ENCODE measurements at regions not wholly inside any gene's neighbourhood (a gene's known extent, or its start where the extent isn't known, plus 50 kb on each side); places are given as distances from the start of the nearest gene placed in this dataset.

DNA sequence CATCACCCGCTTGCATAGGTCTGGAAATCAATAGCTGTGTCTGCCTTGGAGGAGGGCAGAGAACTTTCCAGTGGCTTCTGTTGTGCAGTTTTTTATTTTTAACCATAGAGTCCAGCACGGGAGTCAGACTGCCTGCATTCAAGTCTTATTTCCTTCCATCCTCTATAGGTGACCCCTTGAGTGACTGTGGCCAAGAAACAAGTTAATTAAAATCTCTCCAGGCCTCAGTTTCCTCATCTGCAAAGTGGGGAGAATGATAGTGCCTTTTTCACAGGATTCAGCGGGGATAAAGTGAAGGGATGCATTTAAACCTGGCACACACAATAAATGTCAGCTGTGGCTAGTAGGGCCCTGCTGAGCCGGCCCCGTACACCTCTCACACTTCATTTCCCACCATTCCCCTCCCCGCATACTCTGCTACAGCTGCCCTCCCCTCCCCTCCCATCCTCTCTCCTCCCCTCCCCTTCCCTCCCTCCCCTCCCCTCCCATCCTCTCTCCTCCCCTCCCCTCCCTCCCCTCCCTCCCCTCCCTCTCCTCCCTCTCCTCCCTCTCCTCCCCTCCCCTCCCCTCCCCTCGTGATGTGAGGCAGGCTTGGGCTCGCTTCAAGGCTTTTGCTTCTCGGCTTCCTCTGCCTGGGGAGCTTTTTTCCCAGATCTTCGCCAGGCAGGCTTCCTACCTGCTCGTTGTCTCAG, 150.5 kb downstream of the TFAP2C start:
- Histone ChIP-seq H3K9ac (ENCODE audit: low read length) (no peak overlapping the region), H3F3A (ENCODE audit: insufficient read depth, low read length, poor library complexity, severe bottlenecking) (no peaks in the 10 kb centered on the region), H3K4me2 (ENCODE audit: low read length) (no peak overlapping the region), H3K9me2 (ENCODE audit: insufficient read depth, low read length) (no peaks in the 10 kb centered on the region), H2AFZ (ENCODE audit: low read depth, low read length) (no peak overlapping the region), H3K27me3 (ENCODE audit: insufficient read depth, low read depth, low read length) (no peaks in the 10 kb centered on the region), H3K36me3 (ENCODE audit: insufficient read depth, low read length) (no peaks in the 10 kb centered on the region), H3K9me3 (ENCODE audit: low read length) (no peaks in the 10 kb centered on the region), H3K27ac (ENCODE audit: low read length) (no peak overlapping the region), H4K20me1 (ENCODE audit: insufficient read depth) (no peaks in the 10 kb centered on the region), H3K79me2 (replicated peaks; ENCODE audit: insufficient read depth, low read length) (no peaks in the 10 kb centered on the region), H3K4me3 (ENCODE audit: low read length) (no peak overlapping the region)
- TF ChIP-seq EP300 (conservative IDR thresholded peaks at IDR 0.05; ENCODE audit: poor library complexity, severe bottlenecking) = no peak
- TF ChIP-seq MXI1 (conservative IDR thresholded peaks at IDR 0.05; ENCODE audit: poor library complexity, severe bottlenecking) = no peak
- TF ChIP-seq POLR2AphosphoS5 (IDR thresholded peaks at IDR 0.05) = no peak
- TF ChIP-seq RAD21 (conservative IDR thresholded peaks at IDR 0.05) = no peak
- no peak for TF ChIP-seq TAF1 (IDR thresholded peaks at IDR 0.05; ENCODE audit: low read depth)
- TF ChIP-seq SMC3 (conservative IDR thresholded peaks at IDR 0.05; ENCODE audit: poor library complexity) = no peak
- TF ChIP-seq EZH2 (IDR thresholded peaks at IDR 0.05; ENCODE audit: borderline replicate concordance, insufficient read depth, low read length, poor library complexity, severe bottlenecking) = no peak
- TF ChIP-seq, protein P1, sequence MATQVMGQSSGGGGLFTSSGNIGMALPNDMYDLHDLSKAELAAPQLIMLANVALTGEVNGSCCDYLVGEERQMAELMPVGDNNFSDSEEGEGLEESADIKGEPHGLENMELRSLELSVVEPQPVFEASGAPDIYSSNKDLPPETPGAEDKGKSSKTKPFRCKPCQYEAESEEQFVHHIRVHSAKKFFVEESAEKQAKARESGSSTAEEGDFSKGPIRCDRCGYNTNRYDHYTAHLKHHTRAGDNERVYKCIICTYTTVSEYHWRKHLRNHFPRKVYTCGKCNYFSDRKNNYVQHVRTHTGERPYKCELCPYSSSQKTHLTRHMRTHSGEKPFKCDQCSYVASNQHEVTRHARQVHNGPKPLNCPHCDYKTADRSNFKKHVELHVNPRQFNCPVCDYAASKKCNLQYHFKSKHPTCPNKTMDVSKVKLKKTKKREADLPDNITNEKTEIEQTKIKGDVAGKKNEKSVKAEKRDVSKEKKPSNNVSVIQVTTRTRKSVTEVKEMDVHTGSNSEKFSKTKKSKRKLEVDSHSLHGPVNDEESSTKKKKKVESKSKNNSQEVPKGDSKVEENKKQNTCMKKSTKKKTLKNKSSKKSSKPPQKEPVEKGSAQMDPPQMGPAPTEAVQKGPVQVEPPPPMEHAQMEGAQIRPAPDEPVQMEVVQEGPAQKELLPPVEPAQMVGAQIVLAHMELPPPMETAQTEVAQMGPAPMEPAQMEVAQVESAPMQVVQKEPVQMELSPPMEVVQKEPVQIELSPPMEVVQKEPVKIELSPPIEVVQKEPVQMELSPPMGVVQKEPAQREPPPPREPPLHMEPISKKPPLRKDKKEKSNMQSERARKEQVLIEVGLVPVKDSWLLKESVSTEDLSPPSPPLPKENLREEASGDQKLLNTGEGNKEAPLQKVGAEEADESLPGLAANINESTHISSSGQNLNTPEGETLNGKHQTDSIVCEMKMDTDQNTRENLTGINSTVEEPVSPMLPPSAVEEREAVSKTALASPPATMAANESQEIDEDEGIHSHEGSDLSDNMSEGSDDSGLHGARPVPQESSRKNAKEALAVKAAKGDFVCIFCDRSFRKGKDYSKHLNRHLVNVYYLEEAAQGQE (IDR thresholded peaks at IDR 0.05; ENCODE audit: borderline replicate concordance) = no peak
- TF ChIP-seq, protein P2, sequence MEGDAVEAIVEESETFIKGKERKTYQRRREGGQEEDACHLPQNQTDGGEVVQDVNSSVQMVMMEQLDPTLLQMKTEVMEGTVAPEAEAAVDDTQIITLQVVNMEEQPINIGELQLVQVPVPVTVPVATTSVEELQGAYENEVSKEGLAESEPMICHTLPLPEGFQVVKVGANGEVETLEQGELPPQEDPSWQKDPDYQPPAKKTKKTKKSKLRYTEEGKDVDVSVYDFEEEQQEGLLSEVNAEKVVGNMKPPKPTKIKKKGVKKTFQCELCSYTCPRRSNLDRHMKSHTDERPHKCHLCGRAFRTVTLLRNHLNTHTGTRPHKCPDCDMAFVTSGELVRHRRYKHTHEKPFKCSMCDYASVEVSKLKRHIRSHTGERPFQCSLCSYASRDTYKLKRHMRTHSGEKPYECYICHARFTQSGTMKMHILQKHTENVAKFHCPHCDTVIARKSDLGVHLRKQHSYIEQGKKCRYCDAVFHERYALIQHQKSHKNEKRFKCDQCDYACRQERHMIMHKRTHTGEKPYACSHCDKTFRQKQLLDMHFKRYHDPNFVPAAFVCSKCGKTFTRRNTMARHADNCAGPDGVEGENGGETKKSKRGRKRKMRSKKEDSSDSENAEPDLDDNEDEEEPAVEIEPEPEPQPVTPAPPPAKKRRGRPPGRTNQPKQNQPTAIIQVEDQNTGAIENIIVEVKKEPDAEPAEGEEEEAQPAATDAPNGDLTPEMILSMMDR (IDR thresholded peaks at IDR 0.05; ENCODE audit: poor library complexity, severe bottlenecking) = no peak

DNA sequence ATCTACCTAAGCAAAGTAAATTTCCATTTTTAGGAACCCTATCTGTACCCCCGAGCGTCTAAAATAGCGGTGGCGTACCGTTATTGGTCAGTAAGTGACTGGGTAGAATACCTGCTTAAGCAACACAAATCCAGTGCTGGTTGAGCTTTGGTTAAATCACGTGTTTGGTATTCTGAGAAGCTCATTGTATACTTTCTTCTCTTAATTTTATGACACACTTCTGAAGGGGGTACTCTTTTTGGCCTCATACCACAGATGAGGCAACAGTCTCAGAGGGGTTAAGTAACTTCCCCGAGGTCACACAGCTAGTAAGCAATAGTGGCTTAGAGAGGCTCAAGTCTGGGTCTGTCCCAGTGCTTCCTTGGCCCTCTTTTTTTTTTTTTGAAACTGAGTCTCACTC, 151.2 kb downstream of the TFAP2C start:
- H3F3A ChIP-seq (ENCODE audit: insufficient read depth, low read length, poor library complexity, severe bottlenecking) = no peaks in the 10 kb centered on the region
- H2AFZ ChIP-seq (ENCODE audit: low read depth, low read length) = no peak overlapping the region
- no peaks in the 10 kb centered on the region for H4K20me1 ChIP-seq (ENCODE audit: insufficient read depth)
- TF ChIP-seq MXI1 (conservative IDR thresholded peaks at IDR 0.05; ENCODE audit: poor library complexity, severe bottlenecking) (no peak), EZH2 (IDR thresholded peaks at IDR 0.05; ENCODE audit: borderline replicate concordance, insufficient read depth, low read length, poor library complexity, severe bottlenecking) (no peak), SMC3 (conservative IDR thresholded peaks at IDR 0.05; ENCODE audit: poor library complexity) (no peak)
- TF ChIP-seq, protein P2 (IDR thresholded peaks at IDR 0.05; ENCODE audit: poor library complexity, severe bottlenecking) = no peak
- no peaks in the 10 kb centered on the region for H3K27me3 ChIP-seq (ENCODE audit: insufficient read depth, low read depth, low read length)
- no peak overlapping the region for H3K9ac ChIP-seq (ENCODE audit: low read length)
- H3K4me3 ChIP-seq (ENCODE audit: low read length) = no peak overlapping the region
- no peak overlapping the region for H3K4me2 ChIP-seq (ENCODE audit: low read length)
- H3K9me3 ChIP-seq (ENCODE audit: low read length) = no peaks in the 10 kb centered on the region
- no peak overlapping the region for H3K27ac ChIP-seq (ENCODE audit: low read length)
- no peaks in the 10 kb centered on the region for H3K9me2 ChIP-seq (ENCODE audit: insufficient read depth, low read length)
- H3K79me2 ChIP-seq (replicated peaks; ENCODE audit: insufficient read depth, low read length) = no peaks in the 10 kb centered on the region
- no peaks in the 10 kb centered on the region for H3K36me3 ChIP-seq (ENCODE audit: insufficient read depth, low read length)
